ENCODE measurements at regions not wholly inside any gene's neighbourhood (a gene's known extent, or its start where the extent isn't known, plus 50 kb on each side); places are given as distances from the start of the nearest gene placed in this dataset.

DNA sequence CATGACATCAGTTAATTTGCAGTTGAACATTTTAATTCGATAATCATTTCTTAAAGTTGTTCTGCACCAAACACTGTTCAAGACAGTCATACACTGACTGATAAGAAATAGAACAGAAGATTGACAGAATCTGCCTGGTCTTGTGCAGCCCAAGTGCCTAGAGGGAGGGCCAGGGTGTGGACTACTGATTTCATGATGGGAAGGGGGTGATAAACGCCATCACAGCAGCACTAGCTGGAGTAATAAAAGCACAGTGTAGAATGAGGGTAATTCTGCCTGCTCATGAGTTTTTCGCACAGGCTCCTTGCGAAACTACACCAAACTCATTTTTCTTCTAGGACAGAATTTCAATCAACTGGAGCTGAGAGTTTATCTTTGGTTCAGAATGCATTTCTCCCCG is 270.1 kb downstream of the ARL4A start:
- Histone ChIP-seq H3K4me1 (ENCODE audit: control insufficient read depth, insufficient read depth, low read length) (no peaks in the 10 kb centered on the region), H3K9me3 (ENCODE audit: control insufficient read depth, low read length) (no peaks in the 10 kb centered on the region), H3K9ac (ENCODE audit: low read length) (no peak overlapping the region), H3K27me3 (ENCODE audit: control insufficient read depth, insufficient read depth, low read length) (no peaks in the 10 kb centered on the region), H3K36me3 (ENCODE audit: control insufficient read depth, insufficient read depth, low read length) (no peaks in the 10 kb centered on the region), H3K4me3 (ENCODE audit: low read length) (no peak overlapping the region)

DNA sequence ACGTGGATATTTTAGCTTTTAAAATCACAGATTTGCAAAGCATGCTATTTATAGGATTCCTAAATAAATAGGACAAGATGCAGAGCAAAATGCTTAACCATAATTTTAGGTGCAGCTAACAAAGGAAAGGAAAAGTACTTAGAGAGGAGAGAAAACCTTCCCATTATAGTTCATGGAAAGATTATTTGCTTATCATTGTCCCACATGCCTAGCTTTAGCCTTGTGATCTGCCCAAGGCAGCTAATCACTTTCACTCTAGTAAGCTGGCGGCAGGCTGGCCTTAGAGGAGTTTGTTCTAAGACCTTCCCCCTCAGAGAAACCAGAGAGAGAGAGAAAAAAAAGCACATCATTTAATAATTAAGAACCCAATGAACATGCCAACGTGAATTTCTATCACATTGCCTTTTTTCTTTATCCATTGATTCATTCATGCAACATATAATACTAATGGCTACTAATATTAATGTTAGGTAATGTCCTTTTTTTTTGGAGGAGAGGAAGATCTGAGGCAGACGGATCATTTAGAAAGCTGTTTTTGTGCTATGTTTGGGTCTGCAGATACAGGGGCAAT is 274.6 kb downstream of the ARL4A start:
- Histone ChIP-seq H3K27me3 (ENCODE audit: control insufficient read depth, insufficient read depth, low read length) (no peaks in the 10 kb centered on the region), H3K4me3 (ENCODE audit: low read length) (no peak overlapping the region), H3K36me3 (ENCODE audit: control insufficient read depth, insufficient read depth, low read length) (no peaks in the 10 kb centered on the region), H3K9me3 (ENCODE audit: control insufficient read depth, low read length) (no peaks in the 10 kb centered on the region), H3K4me1 (ENCODE audit: control insufficient read depth, insufficient read depth, low read length) (peaks cover 6% of the 10 kb centered on the region), H3K9ac (ENCODE audit: low read length) (no peak overlapping the region)

DNA sequence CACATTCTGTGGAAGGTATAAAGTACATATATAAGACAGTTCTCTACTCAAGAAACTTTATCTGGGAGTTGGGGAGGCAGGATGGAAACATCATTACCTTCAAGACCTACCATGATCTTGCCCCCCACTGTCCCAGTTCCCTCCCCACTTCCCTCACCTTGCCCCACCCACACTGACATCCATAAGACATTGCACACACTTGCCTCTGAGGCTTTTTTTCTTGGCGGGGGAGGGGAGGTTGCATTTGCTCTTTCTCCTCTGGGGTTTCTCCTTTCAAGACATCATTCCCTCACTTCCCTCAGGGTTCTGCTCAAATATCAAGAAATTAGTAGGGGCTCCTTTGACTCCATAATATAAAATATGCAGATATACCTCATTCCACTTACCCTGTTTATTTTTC is 276.0 kb downstream of the ARL4A start:
- no peaks in the 10 kb centered on the region for H3K27me3 ChIP-seq (ENCODE audit: control insufficient read depth, insufficient read depth, low read length)
- no peak overlapping the region for H3K9ac ChIP-seq (ENCODE audit: low read length)
- H3K4me1 ChIP-seq (ENCODE audit: control insufficient read depth, insufficient read depth, low read length), result peaks cover 6% of the 10 kb centered on the region
- no peaks in the 10 kb centered on the region for H3K9me3 ChIP-seq (ENCODE audit: control insufficient read depth, low read length)
- no peak overlapping the region for H3K4me3 ChIP-seq (ENCODE audit: low read length)
- no peaks in the 10 kb centered on the region for H3K36me3 ChIP-seq (ENCODE audit: control insufficient read depth, insufficient read depth, low read length)

DNA sequence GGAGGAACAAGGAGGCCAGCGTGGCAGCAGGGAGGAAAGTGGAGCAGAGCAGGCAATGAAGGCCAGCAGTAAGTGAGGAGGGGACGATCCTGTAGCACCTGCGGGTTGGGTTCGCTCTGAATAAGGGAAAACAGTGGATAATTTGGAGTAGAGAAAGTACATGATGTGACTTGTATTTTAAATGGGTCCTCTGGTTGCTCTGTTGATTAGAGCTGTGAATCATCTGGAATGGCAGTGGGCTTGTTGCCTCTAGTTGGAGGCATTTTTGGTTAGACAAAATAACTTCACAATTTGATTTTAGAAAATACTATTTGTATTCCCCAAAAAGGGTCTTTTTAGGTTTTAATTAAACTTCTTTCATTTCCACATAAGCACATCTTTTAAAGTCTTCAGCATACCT is 277.4 kb downstream of the ARL4A start:
- H3K4me3 ChIP-seq (ENCODE audit: low read length), result no peak overlapping the region
- H3K9ac ChIP-seq (ENCODE audit: low read length), result no peak overlapping the region
- H3K4me1 ChIP-seq (ENCODE audit: control insufficient read depth, insufficient read depth, low read length), result peaks cover 6% of the 10 kb centered on the region
- no peaks in the 10 kb centered on the region for H3K27me3 ChIP-seq (ENCODE audit: control insufficient read depth, insufficient read depth, low read length)
- H3K36me3 ChIP-seq (ENCODE audit: control insufficient read depth, insufficient read depth, low read length), result no peaks in the 10 kb centered on the region
- no peaks in the 10 kb centered on the region for H3K9me3 ChIP-seq (ENCODE audit: control insufficient read depth, low read length)

DNA sequence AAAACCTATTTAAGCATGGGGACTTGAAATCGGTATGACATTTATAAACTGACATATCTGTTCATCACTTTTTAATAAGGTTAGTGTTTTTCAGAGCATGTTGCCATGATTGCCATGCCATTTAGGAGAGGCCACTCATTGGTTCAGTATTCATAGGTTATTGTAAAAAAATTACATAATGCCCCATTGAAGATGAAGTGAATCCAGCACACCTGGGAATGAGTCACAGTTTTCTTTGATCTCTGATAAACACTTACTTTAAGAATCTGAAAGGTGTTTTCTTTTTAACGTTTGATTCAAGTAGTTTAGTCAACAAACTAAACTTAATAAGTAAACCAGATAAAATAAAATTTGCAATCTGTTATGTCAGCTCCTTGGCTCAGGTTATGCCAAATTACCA is 278.3 kb downstream of the ARL4A start:
- H3K9me3 ChIP-seq (ENCODE audit: control insufficient read depth, low read length), result peaks cover 2% of the 10 kb centered on the region
- no peaks in the 10 kb centered on the region for H3K27me3 ChIP-seq (ENCODE audit: control insufficient read depth, insufficient read depth, low read length)
- H3K36me3 ChIP-seq (ENCODE audit: control insufficient read depth, insufficient read depth, low read length), result no peaks in the 10 kb centered on the region
- no peak overlapping the region for H3K9ac ChIP-seq (ENCODE audit: low read length)
- H3K4me1 ChIP-seq (ENCODE audit: control insufficient read depth, insufficient read depth, low read length), result peaks cover 6% of the 10 kb centered on the region
- H3K4me3 ChIP-seq (ENCODE audit: low read length), result no peak overlapping the region

DNA sequence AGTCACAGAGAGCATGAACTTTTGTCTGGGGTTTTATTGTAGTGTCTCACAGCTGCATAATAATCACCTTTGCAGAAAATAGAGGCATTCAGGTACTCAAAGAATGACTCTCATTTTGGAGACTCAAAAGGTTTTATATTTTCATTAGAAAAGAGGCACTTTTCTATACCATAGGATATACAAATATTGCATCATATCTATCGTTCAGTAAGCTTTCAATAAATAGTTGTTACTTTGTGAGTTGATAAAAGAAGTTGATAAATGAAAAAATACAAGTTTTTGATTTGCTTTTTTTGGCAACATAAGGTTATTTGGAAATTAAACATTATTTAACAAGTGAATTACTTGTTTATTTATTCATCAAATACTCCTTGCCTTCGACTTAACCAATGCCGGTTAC is 279.9 kb downstream of the ARL4A start:
- no peak overlapping the region for H3K4me3 ChIP-seq (ENCODE audit: low read length)

DNA sequence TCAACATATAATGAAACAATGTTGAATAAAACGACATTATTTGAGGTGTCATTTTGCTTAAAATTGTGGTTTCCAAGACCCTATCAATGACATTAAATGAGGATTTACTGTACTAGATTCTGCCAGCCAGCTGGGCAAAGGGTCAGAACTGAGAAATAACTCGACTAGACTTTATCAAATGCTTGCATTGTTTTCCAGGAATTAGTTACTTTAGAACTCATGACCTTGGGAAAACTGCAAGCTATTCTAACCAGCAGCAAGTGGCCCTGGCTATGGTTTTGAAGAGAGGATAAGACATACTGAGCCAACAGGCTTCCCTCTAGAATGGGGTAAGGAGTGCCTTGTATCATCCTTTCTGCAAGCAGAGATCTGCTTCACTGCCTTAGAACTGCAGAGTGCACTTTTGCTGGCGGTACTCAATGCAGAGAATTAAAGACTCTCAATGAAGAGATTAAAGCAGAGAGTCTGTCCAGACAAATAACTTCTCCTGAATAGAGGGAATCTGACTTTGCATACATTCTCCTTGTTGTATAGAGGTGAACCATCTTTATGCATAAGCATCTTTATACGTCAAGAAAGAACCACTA is 281.5 kb downstream of the ARL4A start:
- H3K36me3 ChIP-seq (ENCODE audit: control insufficient read depth, insufficient read depth, low read length), result no peaks in the 10 kb centered on the region
- peaks cover 4% of the 10 kb centered on the region for H3K27me3 ChIP-seq (ENCODE audit: control insufficient read depth, insufficient read depth, low read length)
- no peak overlapping the region for H3K9ac ChIP-seq (ENCODE audit: low read length)
- H3K4me1 ChIP-seq (ENCODE audit: control insufficient read depth, insufficient read depth, low read length), result peaks cover 6% of the 10 kb centered on the region
- H3K4me3 ChIP-seq (ENCODE audit: low read length), result no peak overlapping the region
- H3K9me3 ChIP-seq (ENCODE audit: control insufficient read depth, low read length), result peaks cover 3% of the 10 kb centered on the region

More for the DNA sequence above, 279.9 kb downstream of the ARL4A start:
- Histone ChIP-seq H3K27me3 (ENCODE audit: control insufficient read depth, insufficient read depth, low read length) (no peaks in the 10 kb centered on the region), H3K36me3 (ENCODE audit: control insufficient read depth, insufficient read depth, low read length) (no peaks in the 10 kb centered on the region), H3K9ac (ENCODE audit: low read length) (no peak overlapping the region), H3K4me1 (ENCODE audit: control insufficient read depth, insufficient read depth, low read length) (peaks cover 6% of the 10 kb centered on the region), H3K9me3 (ENCODE audit: control insufficient read depth, low read length) (peaks cover 3% of the 10 kb centered on the region)

DNA sequence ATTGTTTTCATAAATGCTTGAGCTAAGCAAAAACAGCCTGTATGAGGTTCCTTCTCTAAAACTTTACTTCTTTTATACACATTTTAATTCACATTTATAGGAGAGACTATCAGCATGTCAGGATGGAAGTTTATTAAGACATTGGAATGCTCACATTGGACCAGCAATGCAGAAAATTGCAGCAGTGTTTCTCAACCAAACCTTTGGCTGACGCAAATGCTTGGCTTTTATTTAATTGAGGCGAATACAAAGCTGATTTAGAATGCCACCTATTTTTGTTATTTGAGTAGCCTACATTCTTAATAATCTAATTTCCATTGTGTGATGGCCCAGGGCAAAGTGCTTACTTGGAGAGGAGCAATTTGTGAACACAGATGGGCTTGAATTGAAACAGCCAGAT is 283.2 kb downstream of the ARL4A start:
- no peak overlapping the region for H3K9ac ChIP-seq (ENCODE audit: low read length)
- peaks cover 6% of the 10 kb centered on the region for H3K4me1 ChIP-seq (ENCODE audit: control insufficient read depth, insufficient read depth, low read length)
- no peak overlapping the region for H3K4me3 ChIP-seq (ENCODE audit: low read length)
- no peaks in the 10 kb centered on the region for H3K36me3 ChIP-seq (ENCODE audit: control insufficient read depth, insufficient read depth, low read length)
- H3K27me3 ChIP-seq (ENCODE audit: control insufficient read depth, insufficient read depth, low read length), result peaks cover 4% of the 10 kb centered on the region
- peaks cover 3% of the 10 kb centered on the region for H3K9me3 ChIP-seq (ENCODE audit: control insufficient read depth, low read length)

DNA sequence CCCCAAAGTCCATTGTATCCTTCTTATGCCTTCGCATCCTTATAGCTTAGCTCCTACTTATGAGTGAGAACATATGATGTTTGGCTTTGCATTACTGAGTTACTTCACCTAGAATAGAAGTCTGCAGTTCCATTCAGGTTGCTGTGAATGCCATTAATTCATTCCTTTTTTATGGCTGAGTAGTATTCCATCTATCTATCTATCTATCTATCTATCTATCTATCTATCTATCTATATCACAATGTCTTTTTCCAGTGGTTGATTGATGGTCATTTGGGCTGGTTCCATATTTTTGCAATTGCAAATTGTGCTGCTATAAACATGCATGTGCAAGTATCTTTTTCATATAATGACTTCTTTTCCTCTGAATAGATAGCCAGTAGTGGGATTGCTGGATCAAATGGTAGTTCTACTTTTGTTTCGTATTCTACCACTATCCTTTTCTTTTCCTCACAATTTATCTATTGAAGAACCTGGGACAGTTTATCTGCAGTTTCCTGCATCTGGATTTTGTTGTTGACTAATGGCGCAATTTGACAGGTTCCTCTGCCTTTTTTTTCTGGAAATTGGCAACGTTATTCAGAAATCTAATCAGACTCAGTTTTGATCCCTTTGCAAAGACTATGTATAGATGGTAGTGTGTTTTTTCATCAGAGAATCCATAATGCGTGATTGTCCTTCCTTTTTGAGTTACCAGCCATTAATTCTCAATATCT is 287.2 kb downstream of the ARL4A start:
- no peak overlapping the region for H3K4me3 ChIP-seq (ENCODE audit: low read length)
- no peaks in the 10 kb centered on the region for H3K4me1 ChIP-seq (ENCODE audit: control insufficient read depth, insufficient read depth, low read length)
- no peaks in the 10 kb centered on the region for H3K36me3 ChIP-seq (ENCODE audit: control insufficient read depth, insufficient read depth, low read length)
- no peak overlapping the region for H3K9ac ChIP-seq (ENCODE audit: low read length)
- peaks cover 4% of the 10 kb centered on the region for H3K27me3 ChIP-seq (ENCODE audit: control insufficient read depth, insufficient read depth, low read length)
- peaks cover 3% of the 10 kb centered on the region for H3K9me3 ChIP-seq (ENCODE audit: control insufficient read depth, low read length)

DNA sequence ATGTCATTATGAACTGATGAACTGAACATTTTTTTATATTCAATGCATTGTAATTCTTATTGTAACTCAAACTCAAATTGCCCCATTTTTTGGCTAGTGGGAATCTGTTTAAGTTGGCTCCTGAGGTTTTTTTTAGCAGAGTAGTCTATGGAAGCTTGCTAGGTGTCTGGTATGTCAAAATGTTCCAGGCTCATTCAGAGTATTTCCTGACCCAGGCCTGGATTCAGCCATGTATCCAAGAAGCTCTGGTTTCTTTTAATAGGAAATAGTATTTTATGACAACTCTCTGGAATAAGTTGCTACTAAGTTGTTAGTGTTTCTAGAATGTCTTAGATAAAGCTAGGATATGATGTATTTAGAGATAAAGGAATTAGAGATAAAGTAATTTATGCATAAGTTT is 288.0 kb downstream of the ARL4A start:
- peaks cover 3% of the 10 kb centered on the region for H3K9me3 ChIP-seq (ENCODE audit: control insufficient read depth, low read length)
- no peaks in the 10 kb centered on the region for H3K4me1 ChIP-seq (ENCODE audit: control insufficient read depth, insufficient read depth, low read length)
- H3K4me3 ChIP-seq (ENCODE audit: low read length), result no peak overlapping the region
- no peaks in the 10 kb centered on the region for H3K36me3 ChIP-seq (ENCODE audit: control insufficient read depth, insufficient read depth, low read length)
- peaks cover 4% of the 10 kb centered on the region for H3K27me3 ChIP-seq (ENCODE audit: control insufficient read depth, insufficient read depth, low read length)
- H3K9ac ChIP-seq (ENCODE audit: low read length), result no peak overlapping the region

DNA sequence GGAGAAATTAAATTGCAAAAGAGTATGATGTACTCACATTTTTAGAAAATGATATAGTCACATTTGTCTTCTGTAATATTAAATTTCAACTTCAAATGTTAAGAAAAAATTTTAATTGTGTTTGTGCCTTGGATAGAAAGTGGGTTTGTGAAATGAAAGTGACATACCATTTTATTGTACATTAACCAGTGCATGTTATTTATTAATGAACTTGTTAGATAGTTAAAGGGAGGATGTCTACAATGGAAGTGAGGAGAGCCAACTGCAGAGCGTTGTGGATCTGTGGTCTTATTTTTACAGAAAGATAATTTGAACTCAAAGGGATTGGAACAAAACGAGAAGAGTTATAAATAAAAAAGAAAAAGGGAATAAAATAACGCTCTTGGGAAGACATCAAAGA is 291.7 kb downstream of the ARL4A start:
- H3K4me1 ChIP-seq (ENCODE audit: control insufficient read depth, insufficient read depth, low read length), result no peaks in the 10 kb centered on the region
- H3K9ac ChIP-seq (ENCODE audit: low read length), result no peak overlapping the region
- H3K4me3 ChIP-seq (ENCODE audit: low read length), result no peak overlapping the region
- no peaks in the 10 kb centered on the region for H3K9me3 ChIP-seq (ENCODE audit: control insufficient read depth, low read length)
- no peaks in the 10 kb centered on the region for H3K27me3 ChIP-seq (ENCODE audit: control insufficient read depth, insufficient read depth, low read length)
- H3K36me3 ChIP-seq (ENCODE audit: control insufficient read depth, insufficient read depth, low read length), result no peaks in the 10 kb centered on the region

DNA sequence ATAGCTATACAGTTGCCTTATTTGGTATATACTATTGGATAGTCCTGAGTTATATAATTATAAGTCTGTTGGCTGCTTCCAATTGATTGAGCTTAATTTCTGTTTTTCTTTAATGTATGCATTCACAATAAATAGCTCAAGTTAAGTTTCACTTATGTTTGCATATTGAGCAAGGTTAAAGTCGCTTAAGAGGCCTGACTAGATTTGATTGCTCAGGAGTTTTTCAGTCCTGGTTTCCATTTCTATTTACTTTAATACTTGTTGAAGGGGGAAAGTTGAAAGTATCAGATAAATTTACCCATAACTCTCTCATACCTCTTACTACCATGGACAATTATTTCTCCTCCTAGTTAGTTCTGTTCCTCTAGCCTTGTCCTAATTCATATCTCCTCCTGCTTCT is 294.7 kb downstream of the ARL4A start:
- no peaks in the 10 kb centered on the region for H3K9me3 ChIP-seq (ENCODE audit: control insufficient read depth, low read length)
- no peaks in the 10 kb centered on the region for H3K27me3 ChIP-seq (ENCODE audit: control insufficient read depth, insufficient read depth, low read length)
- H3K36me3 ChIP-seq (ENCODE audit: control insufficient read depth, insufficient read depth, low read length), result no peaks in the 10 kb centered on the region
- no peak overlapping the region for H3K4me3 ChIP-seq (ENCODE audit: low read length)
- H3K9ac ChIP-seq (ENCODE audit: low read length), result no peak overlapping the region
- no peaks in the 10 kb centered on the region for H3K4me1 ChIP-seq (ENCODE audit: control insufficient read depth, insufficient read depth, low read length)
